Posterior vena cava (tissue), 2 donors: ENCODE measurements at regions not wholly inside any gene's neighbourhood (a gene's known extent, or its start where the extent isn't known, plus 50 kb on each side); places are given as distances from the start of the nearest gene placed in this dataset.
"Not testable (repeated sequence)": the region's sequence is repeated elsewhere in the genome, so short reads cannot be mapped to it uniquely, and the experiment has no call there.

ENCODE experiments used
- DNase-seq: peaks from one replicate; pipeline ENCODE4 v3.0.0-alpha.2; 2020; ENCODE audit warnings: low spot score
- intact Hi-C, 2 donors: fragments of 100-400 bp; cut with DNase I; formaldehyde crosslinking; loops; one replicate each; pipeline versions ENCODE4 v1.14.1 to v1.14.2; 2022 to 2023
- donor health status: DM: yes; HTN: yes; CAD: no.
- donor health status: DM: yes; HTN: yes; CAD: no.

GRCh38 chr4:105067946-105068345, 78.7 kb upstream of the TET2 start:
- DNase-seq, result no peak
- intact Hi-C loops, result no loop called here

GRCh38 chr4:105068516-105068915, 78.2 kb upstream of the TET2 start:
- DNase-seq, result no peak
- intact Hi-C loops, result no loop called here

- intact Hi-C loops, DNase-seq: not testable (repeated sequence)
Measured at GRCh38 chr4:105072095-105072494, 74.6 kb upstream of the TET2 start.

- DNase-seq, result no peak
- intact Hi-C loops, result no loop called here
Measured at GRCh38 chr4:105074097-105074496, 72.6 kb upstream of the TET2 start.

GRCh38 chr4:105075045-105075444, 71.6 kb upstream of the TET2 start:
- intact Hi-C loops, result no loop called here
- DNase-seq, result no peak

GRCh38 chr4:105088110-105088879, 58.4 kb upstream of the TET2 start:
- DNase-seq, result no peak
- intact Hi-C loops, result no loop called here

GRCh38 chr4:105092356-105092755, 54.3 kb upstream of the TET2 start:
- DNase-seq, result no peak
- intact Hi-C loops, result no loop called here

- intact Hi-C loops, result no loop called here
- no peak for DNase-seq
Measured at GRCh38 chr4:105092768-105093167, 53.9 kb upstream of the TET2 start.

- DNase-seq, result no peak
- intact Hi-C loops, result no loop called here
Measured at GRCh38 chr4:105093975-105094374, 52.7 kb upstream of the TET2 start.
